ENCODE measurements at regions not wholly inside any gene's neighbourhood (a gene's known extent, or its start where the extent isn't known, plus 50 kb on each side); places are given as distances from the start of the nearest gene placed in this dataset.

DNA sequence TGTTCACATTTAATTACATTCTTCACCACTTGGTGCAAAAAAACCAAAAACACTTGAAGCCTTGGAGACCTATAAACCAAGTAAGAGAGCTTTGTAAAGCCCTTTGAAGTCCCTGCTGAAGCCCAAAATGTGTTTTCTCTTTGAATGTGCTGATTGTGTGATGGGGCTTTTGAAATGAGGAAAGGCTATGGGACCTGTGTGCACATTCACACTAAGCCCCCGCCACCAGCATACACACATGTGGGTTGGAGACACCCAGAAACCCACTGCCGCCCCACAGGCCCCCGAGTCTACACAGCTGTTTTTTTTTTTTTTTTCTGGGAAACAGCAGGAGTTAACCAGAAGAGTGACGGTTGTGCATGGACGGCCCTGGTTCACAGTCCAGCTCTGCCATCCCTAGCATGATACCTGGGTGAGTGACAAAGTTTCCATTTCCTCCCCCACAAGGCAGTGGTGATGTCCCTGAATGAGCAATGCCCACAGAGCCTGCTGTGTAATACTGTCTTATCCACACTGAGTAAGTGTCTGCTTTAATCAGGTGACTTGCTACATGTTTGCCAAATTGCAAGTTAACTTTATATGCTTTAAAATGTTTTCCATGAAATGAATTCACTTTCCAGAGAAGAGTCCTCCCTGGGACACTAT lies 154.6 kb upstream of the GDF10 start:
- no peak for DNase-seq (ENCODE audit: low read depth, low spot score)
- TF ChIP-seq EZH2 (IDR thresholded peaks at IDR 0.05): no peak
- no peak for TF ChIP-seq FOXP2 (optimal IDR thresholded peaks at IDR 0.05; ENCODE audit: control extremely low read depth, extremely low read length, insufficient read depth)
- no peak for TF ChIP-seq POLR2AphosphoS5 (IDR thresholded peaks at IDR 0.05; ENCODE audit: borderline replicate concordance, low read depth, low read length)
- no peak overlapping the region for H3K4me3 ChIP-seq
- no peak overlapping the region for H3K27ac ChIP-seq
- H3K9me3 ChIP-seq (ENCODE audit: low read depth, low read length): no peaks in the 10 kb centered on the region
- no peak overlapping the region for H3K9ac ChIP-seq (ENCODE audit: insufficient read length)
- H3K36me3 ChIP-seq (ENCODE audit: insufficient read depth, low read length): no peaks in the 10 kb centered on the region

GRCh38 chr10:47146572-47146971 lies 153.4 kb upstream of the GDF10 start:
- Histone ChIP-seq H3K9ac (ENCODE audit: insufficient read length) (no peak overlapping the region), H3K9me3 (ENCODE audit: low read depth, low read length) (no peaks in the 10 kb centered on the region), H3K4me3 (no peak overlapping the region), H3K36me3 (ENCODE audit: insufficient read depth, low read length) (no peaks in the 10 kb centered on the region), H3K27ac (no peak overlapping the region)
- no peak for DNase-seq (ENCODE audit: low read depth, low spot score)
- TF ChIP-seq POLR2AphosphoS5 (IDR thresholded peaks at IDR 0.05; ENCODE audit: borderline replicate concordance, low read depth, low read length) (no peak), FOXP2 (optimal IDR thresholded peaks at IDR 0.05; ENCODE audit: control extremely low read depth, extremely low read length, insufficient read depth) (no peak), EZH2 (IDR thresholded peaks at IDR 0.05) (no peak)

DNA sequence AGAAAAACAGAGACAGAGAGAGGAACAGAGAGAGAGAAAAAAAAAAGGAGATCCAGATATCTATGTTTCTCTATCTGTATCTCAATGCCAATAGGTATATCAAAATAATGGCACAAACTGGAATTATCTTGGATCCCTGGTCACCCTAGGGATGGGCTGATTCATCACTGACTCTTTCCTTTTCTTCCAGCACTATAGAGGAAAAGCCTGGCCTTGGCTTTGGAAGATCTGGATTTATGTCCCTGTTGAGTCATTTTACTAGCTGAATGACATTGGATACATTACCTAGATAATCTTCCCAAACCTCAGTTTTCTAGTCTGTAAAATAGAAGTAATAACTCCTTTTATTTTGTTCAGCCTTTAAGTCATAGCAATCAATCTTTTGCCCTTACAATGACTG lies 152.8 kb upstream of the GDF10 start:
- H3K9me3 ChIP-seq (ENCODE audit: low read depth, low read length): no peaks in the 10 kb centered on the region
- H3K9ac ChIP-seq (ENCODE audit: insufficient read length): no peak overlapping the region
- H3K4me3 ChIP-seq: no peak overlapping the region
- H3K27ac ChIP-seq: no peak overlapping the region
- no peaks in the 10 kb centered on the region for H3K36me3 ChIP-seq (ENCODE audit: insufficient read depth, low read length)
- TF ChIP-seq POLR2AphosphoS5 (IDR thresholded peaks at IDR 0.05; ENCODE audit: borderline replicate concordance, low read depth, low read length) (no peak), EZH2 (IDR thresholded peaks at IDR 0.05) (no peak)
- DNase-seq (ENCODE audit: low read depth, low spot score): no peak

GRCh38 chr10:47150581-47150980 lies 149.4 kb upstream of the GDF10 start:
- Histone ChIP-seq H3K27ac (no peak overlapping the region), H3K4me3 (no peak overlapping the region), H3K36me3 (ENCODE audit: insufficient read depth, low read length) (no peaks in the 10 kb centered on the region), H3K9me3 (ENCODE audit: low read depth, low read length) (no peaks in the 10 kb centered on the region), H3K9ac (ENCODE audit: insufficient read length) (no peak overlapping the region)
- no peak for DNase-seq (ENCODE audit: low read depth, low spot score)
- TF ChIP-seq EZH2 (IDR thresholded peaks at IDR 0.05) (no peak), FOXP2 (optimal IDR thresholded peaks at IDR 0.05; ENCODE audit: control extremely low read depth, extremely low read length, insufficient read depth) (no peak), POLR2AphosphoS5 (IDR thresholded peaks at IDR 0.05; ENCODE audit: borderline replicate concordance, low read depth, low read length) (no peak)

- no peaks in the 10 kb centered on the region for H3K9me3 ChIP-seq (ENCODE audit: low read depth, low read length)
- no peak overlapping the region for H3K4me3 ChIP-seq
- no peak for TF ChIP-seq FOXP2 (optimal IDR thresholded peaks at IDR 0.05; ENCODE audit: control extremely low read depth, extremely low read length, insufficient read depth)
- TF ChIP-seq POLR2AphosphoS5 (IDR thresholded peaks at IDR 0.05; ENCODE audit: borderline replicate concordance, low read depth, low read length): no peak
- no peak for TF ChIP-seq EZH2 (IDR thresholded peaks at IDR 0.05)
- no peak overlapping the region for H3K27ac ChIP-seq
- no peak for DNase-seq (ENCODE audit: low read depth, low spot score)
- no peaks in the 10 kb centered on the region for H3K36me3 ChIP-seq (ENCODE audit: insufficient read depth, low read length)
- no peak overlapping the region for H3K9ac ChIP-seq (ENCODE audit: insufficient read length)
Measured at GRCh38 chr10:47151920-47152319, 148.1 kb upstream of the GDF10 start.

DNA sequence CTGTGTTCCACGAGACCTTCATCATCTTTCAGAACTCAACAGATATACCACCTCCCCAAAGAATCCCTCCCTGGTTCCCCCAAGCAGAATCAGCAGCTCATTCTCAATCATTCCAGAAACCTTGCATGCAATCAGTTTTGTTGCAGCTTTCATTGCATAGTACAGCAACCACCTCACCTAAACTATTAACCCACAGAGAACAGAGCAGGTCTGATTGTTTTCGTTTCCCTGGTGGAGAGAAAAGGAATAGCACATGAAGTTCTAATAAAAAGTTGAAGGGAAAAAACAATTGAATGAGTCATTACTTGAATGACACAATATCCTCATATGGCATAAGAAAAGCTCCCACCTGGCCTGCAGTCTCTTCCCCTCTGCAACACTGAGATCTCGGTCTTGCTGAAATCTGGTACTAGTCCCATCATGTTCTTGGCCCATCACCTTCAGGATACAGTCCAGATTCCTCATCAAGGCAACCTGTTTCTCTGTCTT lies 147.1 kb upstream of the GDF10 start:
- TF ChIP-seq FOXP2 (optimal IDR thresholded peaks at IDR 0.05; ENCODE audit: control extremely low read depth, extremely low read length, insufficient read depth) (no peak), POLR2AphosphoS5 (IDR thresholded peaks at IDR 0.05; ENCODE audit: borderline replicate concordance, low read depth, low read length) (no peak)
- Histone ChIP-seq H3K9me3 (ENCODE audit: low read depth, low read length) (no peaks in the 10 kb centered on the region), H3K36me3 (ENCODE audit: insufficient read depth, low read length) (no peaks in the 10 kb centered on the region), H3K9ac (ENCODE audit: insufficient read length) (no peak overlapping the region), H3K27ac (no peak overlapping the region), H3K4me3 (no peak overlapping the region)
- no peak for DNase-seq (ENCODE audit: low read depth, low spot score)

- Histone ChIP-seq H3K27ac (no peak overlapping the region), H3K36me3 (ENCODE audit: insufficient read depth, low read length) (no peaks in the 10 kb centered on the region), H3K9ac (ENCODE audit: insufficient read length) (no peak overlapping the region), H3K4me3 (no peak overlapping the region), H3K9me3 (ENCODE audit: low read depth, low read length) (no peaks in the 10 kb centered on the region)
- TF ChIP-seq FOXP2 (optimal IDR thresholded peaks at IDR 0.05; ENCODE audit: control extremely low read depth, extremely low read length, insufficient read depth): no peak
- no peak for TF ChIP-seq EZH2 (IDR thresholded peaks at IDR 0.05)
- no peak for TF ChIP-seq POLR2AphosphoS5 (IDR thresholded peaks at IDR 0.05; ENCODE audit: borderline replicate concordance, low read depth, low read length)
- no peak for DNase-seq (ENCODE audit: low read depth, low spot score)
Measured at GRCh38 chr10:47154762-47155161, 145.2 kb upstream of the GDF10 start.

DNA sequence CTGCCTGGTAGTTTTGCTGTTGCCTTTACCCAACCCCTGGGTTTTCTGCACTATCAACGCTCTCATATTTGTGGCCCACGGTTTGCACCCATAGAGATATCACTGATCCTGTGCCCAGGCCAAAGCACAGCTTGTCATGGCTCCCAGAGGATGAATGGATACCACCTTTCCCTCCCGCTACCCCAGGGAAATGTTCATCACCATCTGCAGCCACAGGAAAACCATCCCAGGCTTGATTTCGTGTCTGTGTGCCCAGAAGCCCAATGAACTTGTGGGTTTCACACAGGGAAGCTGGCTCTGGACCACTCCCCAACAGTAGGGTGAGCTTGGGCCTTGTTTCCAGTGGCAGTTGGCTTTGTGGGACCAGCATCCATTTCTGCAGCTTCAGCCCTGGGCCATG lies 143.1 kb upstream of the GDF10 start:
- Histone ChIP-seq H3K27ac (no peak overlapping the region), H3K4me3 (no peak overlapping the region), H3K36me3 (ENCODE audit: insufficient read depth, low read length) (no peaks in the 10 kb centered on the region), H3K9ac (ENCODE audit: insufficient read length) (no peak overlapping the region), H3K9me3 (ENCODE audit: low read depth, low read length) (no peaks in the 10 kb centered on the region)
- no peak for DNase-seq (ENCODE audit: low read depth, low spot score)
- TF ChIP-seq POLR2AphosphoS5 (IDR thresholded peaks at IDR 0.05; ENCODE audit: borderline replicate concordance, low read depth, low read length) (no peak), FOXP2 (optimal IDR thresholded peaks at IDR 0.05; ENCODE audit: control extremely low read depth, extremely low read length, insufficient read depth) (no peak), EZH2 (IDR thresholded peaks at IDR 0.05) (no peak)

All from SK-N-MC (cell line).